A673 (cell line): ENCODE measurements at regions not wholly inside any gene's neighbourhood (a gene's known extent, or its start where the extent isn't known, plus 50 kb on each side); places are given as distances from the start of the nearest gene placed in this dataset.

Experiments
- BruUV-seq: library from RNA; stranded (reverse); fragments of 400-500 nt; replicated peaks from 2 replicates; lab custom pipeline; 2021; lab: Mats Ljungman, UMichigan
- CTCF ChIA-PET: fragments of 300-600 bp; sonication (Branson Sonifier 250); formaldehyde crosslinking; loops from one replicate; lab custom pipeline; 2022; ENCODE audit warnings: antibody characterized with exemption; lab: Charles Lee
- POLR2A ChIA-PET: fragments of 300-600 bp; sonication (Branson Sonifier 250); formaldehyde crosslinking; loops from one replicate; lab custom pipeline; 2022; ENCODE audit warnings: antibody characterized with exemption; ENCODE audit not compliant: low non-redundant PET; lab: Charles Lee
- DNase-seq: peaks from one replicate; pipeline ENCODE4 v3.0.0-alpha.2; 2015; ENCODE audit warnings: low spot score
- H3K27ac ChIP-seq: fragments of 200-600 bp; sonication (generic); 2 replicates; pipeline ENCODE4 v1.5.1; 2016; ENCODE audit warnings: mixed run types, low read depth, mild to moderate bottlenecking, mixed read lengths, antibody characterized with exemption, low read length; ENCODE audit not compliant: poor library complexity, severe bottlenecking
- H3K27me3 ChIP-seq: fragments of 200-600 bp; sonication (generic); replicated peaks from 2 replicates; pipeline ENCODE4 v1.6.1; 2017; ENCODE audit warnings: mixed run types, low read depth, mild to moderate bottlenecking, mixed read lengths, antibody characterized with exemption, low read length; ENCODE audit not compliant: insufficient read depth, poor library complexity
- H3K36me3 ChIP-seq: fragments of 200-600 bp; sonication (generic); 2 replicates; pipeline ENCODE4 v1.6.1; 2016; ENCODE audit warnings: mixed run types, mild to moderate bottlenecking, mixed read lengths, antibody characterized with exemption, low read length; ENCODE audit not compliant: insufficient read depth, poor library complexity, severe bottlenecking
- H3K4me1 ChIP-seq: fragments of 200-600 bp; sonication (generic); 2 replicates; pipeline ENCODE4 v1.6.1; 2017; ENCODE audit warnings: mixed run types, mild to moderate bottlenecking, mixed read lengths, antibody characterized with exemption, low read length; ENCODE audit not compliant: insufficient read depth, poor library complexity, severe bottlenecking
- H3K4me3 ChIP-seq: fragments of 200-600 bp; sonication (generic); 2 replicates; pipeline ENCODE4 v1.5.1; 2016; ENCODE audit warnings: low read depth, mixed run types, mild to moderate bottlenecking, mixed read lengths, low read length; ENCODE audit not compliant: poor library complexity, severe bottlenecking
- H3K9me3 ChIP-seq: fragments of 200-600 bp; sonication (generic); 2 replicates; pipeline ENCODE4 v1.6.1; 2016; ENCODE audit warnings: mixed run types, low read depth, mild to moderate bottlenecking, mixed read lengths, antibody characterized with exemption, low read length; ENCODE audit not compliant: poor library complexity, severe bottlenecking
- CTCF ChIP-seq: fragments of 300-800, 200-600 bp; sonication (generic); conservative IDR thresholded peaks from 2 replicates; pipeline ENCODE4 v1.5.1; 2017; ENCODE audit warnings: low read depth, mild to moderate bottlenecking, antibody characterized with exemption, low read length, moderate library complexity, mixed read lengths
- EZH2 ChIP-seq: fragments of 200-600 bp; sonication (generic); IDR thresholded peaks from 2 replicates; pipeline ENCODE4 v1.6.1; 2017; ENCODE audit warnings: borderline replicate concordance, low read depth, mild to moderate bottlenecking, mixed read lengths, antibody characterized with exemption, low read length; ENCODE audit not compliant: poor library complexity, severe bottlenecking
- intact Hi-C: fragments of 100-400 bp; cut with micrococcal nuclease; formaldehyde crosslinking; loops from one replicate; pipeline ENCODE4 v1.10.0; 2022; ENCODE audit not compliant: unreplicated experiment

GRCh38 chr7:64407148-64407547, 93.4 kb downstream of the ZNF736 start:
- H3K36me3 ChIP-seq, result no peaks in the 10 kb centered on the region
- CTCF ChIA-PET, result no interaction called here
- H3K27ac ChIP-seq, result no peak overlapping the region
- POLR2A ChIA-PET, result no interaction called here
- no peak overlapping the region for H3K4me3 ChIP-seq
- H3K27me3 ChIP-seq, result no peaks in the 10 kb centered on the region
- intact Hi-C loops, result no loop called here
- no peaks in the 10 kb centered on the region for H3K4me1 ChIP-seq
- BruUV-seq, result no TSS peak
- H3K9me3 ChIP-seq, result peaks cover 8% of the 10 kb centered on the region
- DNase-seq, result no peak
- TF ChIP-seq CTCF (no peak), EZH2 (no peak)
